Muscle of leg (tissue), 3 donors: ENCODE measurements at regions not wholly inside any gene's neighbourhood (a gene's known extent, or its start where the extent isn't known, plus 50 kb on each side); places are given as distances from the start of the nearest gene placed in this dataset.
"Not testable (repeated sequence)": the region's sequence is repeated elsewhere in the genome, so short reads cannot be mapped to it uniquely, and the experiment has no call there.

Source experiments
- DNase-seq: peaks from one replicate; pipeline ENCODE4 v3.0.0; 2013
- H3K27ac ChIP-seq: one replicate; pipeline ENCODE4 v1.5.1; 2013; ENCODE audit warnings: mild to moderate bottlenecking, low read length, control low read depth
- H3K27me3 ChIP-seq: one replicate; pipeline ENCODE4 v1.6.1; 2013; ENCODE audit warnings: low read length; ENCODE audit not compliant: control insufficient read depth, insufficient read depth
- H3K36me3 ChIP-seq: one replicate; pipeline ENCODE4 v1.6.1; 2013; ENCODE audit warnings: low read length; ENCODE audit not compliant: control insufficient read depth, insufficient read depth
- H3K4me1 ChIP-seq: one replicate; pipeline ENCODE4 v1.6.1; 2013; ENCODE audit warnings: low read length; ENCODE audit not compliant: control insufficient read depth, insufficient read depth
- H3K4me3 ChIP-seq: one replicate; pipeline ENCODE4 v1.5.1; 2013; ENCODE audit warnings: low read length, control low read depth
- H3K9me3 ChIP-seq: replicated peaks from 2 replicates; pipeline ENCODE4 v1.6.1; 2013; ENCODE audit warnings: low read depth, low read length; ENCODE audit not compliant: control insufficient read depth
- whole genome bisulfite sequencing: methylation state at CpG from one replicate; pipeline ENCODE4 v1.1.5; 2013; ENCODE audit warnings: missing lambda C conversion rate; ENCODE audit not compliant: insufficient coverage; 5-methylcytosine and 5-hydroxymethylcytosine counted together

DNA sequence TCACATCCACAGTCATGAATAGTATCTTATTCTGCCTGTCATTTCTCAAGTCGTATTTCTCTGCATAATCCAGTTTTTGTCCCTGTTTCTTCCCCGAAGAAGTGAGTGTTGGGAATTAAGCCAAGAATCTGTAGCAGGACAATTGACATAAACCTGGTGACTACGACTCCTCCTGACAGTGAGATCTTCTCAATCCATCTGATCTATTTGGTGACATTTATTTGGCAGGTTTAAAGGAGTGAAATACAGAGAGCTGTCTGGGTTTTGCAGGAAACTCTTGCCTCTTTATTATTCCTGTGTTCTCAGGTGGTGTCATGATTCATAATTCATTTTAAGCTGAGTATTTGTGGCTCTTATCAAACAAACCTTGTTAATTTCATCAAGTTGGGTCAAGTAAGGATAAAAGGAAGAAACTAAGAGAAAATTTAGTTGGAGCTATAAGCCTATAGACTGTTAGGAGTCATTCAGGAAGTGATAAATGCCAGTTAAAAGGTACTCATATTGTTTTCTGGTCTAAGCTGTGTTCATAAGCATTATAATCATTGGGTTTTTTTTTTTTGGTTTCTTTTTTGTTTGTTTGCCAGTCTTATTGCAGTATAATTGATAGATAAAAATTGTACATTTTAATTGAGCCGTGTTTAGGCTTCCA is 95.9 kb upstream of the PCSK1 start:
- H3K27ac ChIP-seq, result no peak overlapping the region
- no peak overlapping the region for H3K4me3 ChIP-seq
- no peaks in the 10 kb centered on the region for H3K36me3 ChIP-seq
- no peaks in the 10 kb centered on the region for H3K9me3 ChIP-seq
- no peak for DNase-seq
- H3K4me1 ChIP-seq, result no peaks in the 10 kb centered on the region
- WGBS, result no CpG with 5 or more reads among the region's 4 CpGs
- no peaks in the 10 kb centered on the region for H3K27me3 ChIP-seq

DNA sequence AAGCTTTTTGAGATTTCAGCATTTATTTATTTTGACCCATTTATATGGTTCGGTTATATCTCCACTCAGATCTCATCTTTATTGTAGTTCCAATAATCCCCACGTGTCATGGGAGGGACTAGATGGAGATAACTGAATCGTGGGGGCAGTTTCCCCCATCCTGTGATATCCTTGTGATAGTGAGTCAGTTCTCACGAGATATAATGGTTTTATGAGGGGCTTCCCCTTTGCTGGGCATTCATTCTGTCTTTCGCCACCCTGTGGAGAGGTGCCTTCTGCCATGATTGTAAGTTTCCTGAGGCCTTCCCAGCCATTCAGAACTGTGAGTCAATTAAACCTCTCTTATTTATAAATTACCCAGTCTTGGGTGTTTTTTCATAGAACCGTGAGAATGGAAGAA is 96.5 kb upstream of the PCSK1 start:
- Histone ChIP-seq H3K27me3 (no peaks in the 10 kb centered on the region), H3K9me3 (no peaks in the 10 kb centered on the region), H3K36me3 (no peaks in the 10 kb centered on the region), H3K4me1 (no peaks in the 10 kb centered on the region), H3K4me3 (no peak overlapping the region), H3K27ac (no peak overlapping the region)
- DNase-seq, result no peak
- no CpG with 5 or more reads among the region's 6 CpGs for WGBS

- DNase-seq, result no peak
- Histone ChIP-seq H3K4me1 (no peaks in the 10 kb centered on the region), H3K9me3 (no peaks in the 10 kb centered on the region), H3K27ac (no peak overlapping the region), H3K36me3 (no peaks in the 10 kb centered on the region), H3K4me3 (no peak overlapping the region), H3K27me3 (no peaks in the 10 kb centered on the region)
Observed at GRCh38 chr5:96530901-96531300, 97.9 kb upstream of the PCSK1 start.

- Histone ChIP-seq H3K4me3 (no peak overlapping the region), H3K27ac (no peak overlapping the region), H3K27me3 (no peaks in the 10 kb centered on the region), H3K4me1 (no peaks in the 10 kb centered on the region), H3K36me3 (no peaks in the 10 kb centered on the region), H3K9me3 (no peaks in the 10 kb centered on the region)
- 86% methylated on average over 3 of the region's 4 CpGs for WGBS
- no peak for DNase-seq
Observed at GRCh38 chr5:96533371-96533770, 100.3 kb upstream of the PCSK1 start.

DNA sequence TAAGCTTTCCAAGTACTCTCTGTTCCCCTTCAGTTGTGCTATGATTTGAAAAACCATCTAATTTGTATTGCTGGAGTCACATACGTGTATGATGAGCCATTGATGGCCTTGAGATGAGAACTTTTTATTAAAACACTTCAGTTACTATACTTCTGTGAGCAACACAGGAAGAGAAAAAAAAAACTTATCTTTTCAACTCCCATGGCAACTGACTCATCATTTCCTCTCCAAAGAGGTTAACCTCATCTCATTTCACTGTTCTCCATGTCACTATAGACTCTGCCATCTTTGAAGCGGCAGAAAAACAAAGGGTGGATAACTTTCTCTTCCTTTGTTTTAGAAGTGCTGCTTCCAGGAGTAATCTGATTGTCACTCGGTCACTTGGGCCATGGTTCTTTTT is 104.3 kb upstream of the PCSK1 start:
- WGBS, result no CpG with 5 or more reads among the region's 3 CpGs
- Histone ChIP-seq H3K27ac (no peak overlapping the region), H3K36me3 (no peaks in the 10 kb centered on the region), H3K9me3 (no peaks in the 10 kb centered on the region), H3K27me3 (no peaks in the 10 kb centered on the region), H3K4me1 (no peaks in the 10 kb centered on the region), H3K4me3 (no peak overlapping the region)
- no peak for DNase-seq

GRCh38 chr5:96538808-96539250 is 105.8 kb upstream of the PCSK1 start:
- WGBS, result no CpG with 5 or more reads among the region's 1 CpG
- Histone ChIP-seq H3K27me3 (no peaks in the 10 kb centered on the region), H3K9me3 (no peaks in the 10 kb centered on the region), H3K27ac (no peak overlapping the region), H3K4me3 (no peak overlapping the region), H3K36me3 (no peaks in the 10 kb centered on the region), H3K4me1 (no peaks in the 10 kb centered on the region)
- no peak for DNase-seq

DNA sequence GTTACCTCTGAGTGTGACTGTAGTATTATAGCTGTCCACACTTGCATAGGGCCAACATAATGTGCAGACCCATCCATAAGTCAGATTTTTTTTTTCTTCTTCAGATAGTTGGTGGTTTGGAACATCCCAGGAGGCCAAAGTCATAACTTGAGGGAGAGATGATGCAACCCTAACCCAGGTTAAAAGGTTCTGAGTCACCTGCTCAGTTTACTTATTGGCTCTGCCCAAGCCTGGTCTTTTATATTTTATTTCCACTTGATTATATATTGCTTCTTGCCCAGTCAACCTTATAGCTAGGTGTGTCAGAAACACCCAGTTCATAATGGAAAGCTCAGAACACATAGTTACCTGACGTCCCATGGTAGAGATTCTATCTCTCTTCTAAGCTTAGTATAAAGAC is 113.1 kb upstream of the PCSK1 start:
- Histone ChIP-seq H3K36me3 (no peaks in the 10 kb centered on the region), H3K27ac (no peak overlapping the region), H3K9me3 (no peaks in the 10 kb centered on the region), H3K4me1 (no peaks in the 10 kb centered on the region), H3K4me3 (no peak overlapping the region), H3K27me3 (no peaks in the 10 kb centered on the region)
- no peak for DNase-seq
- no CpG with 5 or more reads among the region's 1 CpG for WGBS

DNA sequence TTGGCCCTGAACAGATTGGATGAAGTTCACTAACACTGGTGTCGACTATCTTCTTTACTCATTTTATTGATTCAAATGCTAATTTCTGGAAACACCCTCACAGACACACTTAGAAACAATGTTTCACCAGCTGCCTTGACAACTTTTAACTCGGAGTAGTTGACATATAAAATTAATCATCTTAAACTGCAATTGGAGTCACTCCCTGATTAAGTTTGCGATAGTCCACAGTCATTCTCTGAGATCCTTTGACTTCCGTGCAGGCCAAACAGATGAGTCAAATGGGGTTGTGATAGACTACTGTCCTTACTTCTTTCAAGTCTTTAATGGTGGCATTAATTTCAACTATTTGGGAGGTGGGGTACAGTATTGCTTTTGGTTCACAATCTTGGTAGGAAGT is 114.4 kb upstream of the PCSK1 start:
- Histone ChIP-seq H3K36me3 (no peaks in the 10 kb centered on the region), H3K9me3 (no peaks in the 10 kb centered on the region), H3K4me3 (no peak overlapping the region), H3K27me3 (no peaks in the 10 kb centered on the region), H3K27ac (no peak overlapping the region), H3K4me1 (no peaks in the 10 kb centered on the region)
- 67% methylated on average over 1 of the region's 4 CpGs for WGBS
- DNase-seq, result no peak

DNA sequence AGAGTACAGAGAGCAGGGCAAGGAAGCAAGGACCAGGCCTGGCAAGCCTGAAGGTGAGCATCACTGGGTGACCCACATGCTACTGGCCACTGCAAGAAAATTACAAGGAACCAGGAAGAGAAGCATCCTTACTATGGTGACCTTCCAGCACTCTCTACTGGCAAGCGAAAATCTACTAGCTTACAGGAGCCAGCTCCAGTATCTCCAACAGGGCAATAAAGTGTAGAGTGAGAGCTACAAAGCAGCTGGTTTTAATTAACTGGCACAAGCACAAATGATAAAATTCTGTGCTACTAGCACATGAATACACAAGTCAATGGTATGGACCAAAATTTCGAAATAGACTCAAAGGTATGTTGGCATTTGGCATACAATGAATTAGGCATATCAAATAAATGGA is 113.3 kb upstream of the CAST start:
- Histone ChIP-seq H3K27ac (no peak overlapping the region), H3K4me1 (no peaks in the 10 kb centered on the region), H3K4me3 (no peak overlapping the region), H3K27me3 (no peaks in the 10 kb centered on the region), H3K36me3 (no peaks in the 10 kb centered on the region), H3K9me3 (no peaks in the 10 kb centered on the region)
- DNase-seq, result no peak
- WGBS, result no CpG with 5 or more reads among the region's 2 CpGs

- not testable (repeated sequence) for H3K9me3 ChIP-seq, H3K4me1 ChIP-seq, H3K36me3 ChIP-seq, H3K27me3 ChIP-seq, H3K27ac ChIP-seq, H3K4me3 ChIP-seq, DNase-seq
- WGBS, result no CpG with 5 or more reads among the region's 2 CpGs
Observed at GRCh38 chr5:96560857-96561256, 101.3 kb upstream of the CAST start.

DNA sequence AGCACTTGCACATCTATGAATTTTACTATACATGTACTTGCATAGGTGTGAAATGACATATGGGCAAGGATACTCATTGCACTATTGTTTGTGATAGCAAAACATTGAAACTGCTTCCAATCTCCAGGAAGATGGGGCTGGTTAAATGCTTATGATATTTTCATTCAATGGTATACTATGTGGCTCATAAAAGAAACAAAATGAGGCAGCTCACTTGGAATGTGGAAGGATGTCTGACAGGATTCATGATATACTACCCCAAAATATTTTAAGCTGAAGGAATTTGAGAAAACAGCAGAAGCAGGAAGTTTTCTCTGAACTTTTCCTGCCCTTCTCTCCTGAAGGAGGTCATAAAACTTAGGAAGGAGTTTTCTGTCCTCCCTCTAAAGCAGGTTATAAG is 99.6 kb upstream of the CAST start:
- no peaks in the 10 kb centered on the region for H3K9me3 ChIP-seq
- H3K4me1 ChIP-seq, result no peaks in the 10 kb centered on the region
- no peak for DNase-seq
- no peaks in the 10 kb centered on the region for H3K27me3 ChIP-seq
- H3K27ac ChIP-seq, result no peak overlapping the region
- H3K36me3 ChIP-seq, result no peaks in the 10 kb centered on the region
- no peak overlapping the region for H3K4me3 ChIP-seq
